GM12891 (cell line): ENCODE measurements at regions not wholly inside any gene's neighbourhood (a gene's known extent, or its start where the extent isn't known, plus 50 kb on each side); places are given as distances from the start of the nearest gene placed in this dataset.

Experiments
- PAX5 ChIP-seq: IDR thresholded peaks from 2 replicates; pipeline ENCODE4 v1.6.1; 2011; ENCODE audit warnings: low read length, moderate library complexity, mild to moderate bottlenecking; ENCODE audit not compliant: insufficient read depth, severe bottlenecking
- POLR2A ChIP-seq: IDR thresholded peaks from 2 replicates; pipeline ENCODE4 v1.6.1; 2011; ENCODE audit warnings: low read depth, low read length, control low read depth
- POLR2AphosphoS5 ChIP-seq: IDR thresholded peaks from 2 replicates; pipeline ENCODE4 v1.6.1; 2011; ENCODE audit warnings: low read depth, low read length, control low read depth
- POU2F2 ChIP-seq: IDR thresholded peaks from 2 replicates; pipeline ENCODE4 v1.6.1; 2011; ENCODE audit warnings: low read depth, mild to moderate bottlenecking, control low read depth, low read length, moderate library complexity
- SPI1 ChIP-seq: IDR thresholded peaks from 2 replicates; pipeline ENCODE4 v1.6.1; 2011; ENCODE audit warnings: low read depth, low read length, control low read depth

- TF ChIP-seq POLR2AphosphoS5 (no peak), POLR2A (no peak), POU2F2 (no peak), SPI1 (no peak), PAX5 (no peak)
These were observed 143.0 kb downstream of the FGF9 start for GRCh38 chr13:21813844-21814243.
